Sigmoid colon (tissue), 6 donors: ENCODE measurements at regions not wholly inside any gene's neighbourhood (a gene's known extent, or its start where the extent isn't known, plus 50 kb on each side); places are given as distances from the start of the nearest gene placed in this dataset.
"Not testable (repeated sequence)": the region's sequence is repeated elsewhere in the genome, so short reads cannot be mapped to it uniquely, and the experiment has no call there.

Source experiments
- DNase-seq: peaks from one replicate; pipeline ENCODE4 v3.0.0-alpha.2; 2019
- H3K27ac ChIP-seq, 4 donors: fragments of 200-600 bp; sonication (generic); one replicate each; pipeline ENCODE4 v1.5.1; 2016 to 2019; ENCODE audit warnings: mild to moderate bottlenecking in 1 of 4
- H3K27me3 ChIP-seq, 3 donors: fragments of 200-600 bp; sonication (generic); one replicate each; pipeline ENCODE4 v1.5.1; 2019; ENCODE audit warnings: mild to moderate bottlenecking in 1 of 3
- H3K36me3 ChIP-seq, 4 donors: fragments of 200-600 bp; sonication (generic); one replicate each; pipeline ENCODE4 v1.5.1; 2016 to 2019
- H3K4me1 ChIP-seq, 4 donors: fragments of 200-600 bp; sonication (generic); one replicate each; pipeline ENCODE4 v1.5.1; 2017 to 2019
- H3K4me3 ChIP-seq, 4 donors: fragments of 200-600 bp; sonication (generic); one replicate each; pipeline ENCODE4 v1.5.1; 2017 to 2019; ENCODE audit warnings: mild to moderate bottlenecking in 2 of 4, moderate library complexity in 1 of 4
- H3K9me3 ChIP-seq, 4 donors: fragments of 200-600 bp in 3 of 4; sonication (generic) in 3 of 4; one replicate each; pipeline versions ENCODE4 v1.5.1 to v1.6.1; 2013 to 2019
- CTCF ChIP-seq, 4 experiments: fragments of 450-650 bp in 3 of 4; fragments of 200-600 bp in 1 of 4; IDR thresholded peaks; one replicate each; pipeline ENCODE4 v1.5.1; 2016 to 2019; ENCODE audit warnings: antibody characterized with exemption in 4 of 4, mild to moderate bottlenecking in 3 of 4, moderate library complexity in 2 of 4
- EP300 ChIP-seq, 4 donors: sonication (generic); formaldehyde crosslinking; IDR thresholded peaks; one replicate each; pipeline ENCODE4 v1.6.1; 2017; ENCODE audit warnings: antibody characterized with exemption in 4 of 4
- POLR2A ChIP-seq, 2 donors: fragments of 450-650 bp; IDR thresholded peaks; one replicate each; pipeline ENCODE4 v1.6.1; 2016; ENCODE audit warnings: antibody characterized with exemption in 2 of 2, mild to moderate bottlenecking in 2 of 2, moderate library complexity in 2 of 2
- POLR2AphosphoS5 ChIP-seq, 4 donors: sonication (generic); formaldehyde crosslinking; IDR thresholded peaks; one replicate each; pipeline ENCODE4 v1.6.1; 2017; ENCODE audit warnings: antibody characterized with exemption in 4 of 4
- WGBS, 2 donors: extraction: QIAGEN DNeasy Blood & Tissue Kit; methylation state at CpG; one replicate each; pipeline ENCODE4 v1.1.7; 2013; 5-methylcytosine and 5-hydroxymethylcytosine counted together
- intact Hi-C: fragments of 100-400 bp; cut with DNase I; formaldehyde crosslinking; loops from one replicate; pipeline ENCODE4 v1.15.1; 2023
- donor health status: healthy with polysubstance abuse.
- donor health status: healthy.

- intact Hi-C loops, result loop anchor here (5.0 kb wide), 1 partner anchor 43 kb away; the partner anchor contains the start of gene KALRN
- 80 to 86% methylated on average over 3 of the region's 3 CpGs for WGBS, 2 donors
- not testable (repeated sequence) for DNase-seq, H3K4me1 ChIP-seq, H3K27me3 ChIP-seq, H3K27ac ChIP-seq, H3K36me3 ChIP-seq, H3K4me3 ChIP-seq, H3K9me3 ChIP-seq
Measured at GRCh38 chr3:124075090-124075489, 83.2 kb upstream of the ROPN1 start.

DNA sequence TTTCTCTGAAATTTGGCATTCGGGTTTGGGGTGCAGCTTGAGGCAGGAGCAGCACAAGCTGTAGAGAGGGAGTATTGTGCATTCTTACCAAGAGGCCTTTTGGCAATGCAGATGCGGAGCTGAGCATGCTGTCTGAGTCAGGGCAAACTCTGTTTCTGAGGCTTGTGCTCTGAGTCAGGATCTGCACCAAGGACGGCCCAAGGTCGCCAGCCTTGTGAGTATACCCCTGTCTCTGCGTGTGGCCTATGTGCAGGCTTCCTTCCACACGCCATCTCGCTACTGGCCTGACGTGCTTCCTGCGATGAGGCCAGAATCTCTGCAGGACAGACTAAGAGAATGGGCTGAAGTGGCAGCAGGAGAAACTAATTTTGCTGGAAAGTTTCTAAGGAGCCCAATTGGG lies 83.8 kb upstream of the ROPN1 start:
- H3K9me3 ChIP-seq, result no peaks in the 10 kb centered on the region
- no peak overlapping the region for H3K4me3 ChIP-seq
- no peak for DNase-seq
- H3K27ac ChIP-seq, result no peak overlapping the region
- WGBS, 2 donors, result 94 to 95% methylated on average over 9 of the region's 9 CpGs
- intact Hi-C loops, result loop anchor here (5.0 kb wide), 1 partner anchor 43 kb away; the partner anchor contains the start of gene KALRN
- no peaks in the 10 kb centered on the region for H3K27me3 ChIP-seq
- no peaks in the 10 kb centered on the region for H3K36me3 ChIP-seq
- TF ChIP-seq POLR2A (IDR thresholded peaks at IDR 0.05) (no peak), EP300 (IDR thresholded peaks at IDR 0.05) (no peak), POLR2AphosphoS5 (IDR thresholded peaks at IDR 0.05) (no peak), CTCF (IDR thresholded peaks at IDR 0.05) (no peak)
- no peaks in the 10 kb centered on the region for H3K4me1 ChIP-seq

DNA sequence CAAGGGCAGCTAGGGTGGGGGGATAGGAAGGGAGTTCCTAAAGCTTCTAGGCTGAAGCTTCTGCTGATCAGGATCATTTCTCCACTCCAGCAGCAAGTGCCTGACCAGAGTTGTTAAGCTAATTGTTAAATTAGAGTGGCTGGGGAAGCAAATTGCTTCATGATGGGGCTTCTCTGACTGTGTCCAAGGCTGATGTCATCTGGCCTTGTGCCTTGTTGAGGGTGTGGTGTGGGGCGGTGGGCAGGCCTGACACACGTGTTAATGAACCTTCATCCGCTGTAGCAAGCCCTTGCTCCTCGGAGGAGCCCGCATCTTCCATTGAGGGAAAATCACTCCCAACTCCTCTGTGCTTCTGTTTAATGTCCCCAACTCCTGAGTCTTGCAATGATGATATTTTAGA lies 84.3 kb upstream of the ROPN1 start:
- intact Hi-C loops, result loop anchor here (5.0 kb wide), 1 partner anchor 44 kb away; the partner anchor contains the start of gene KALRN
- Histone ChIP-seq H3K4me3 (no peak overlapping the region), H3K27me3 (no peaks in the 10 kb centered on the region), H3K4me1 (no peaks in the 10 kb centered on the region), H3K9me3 (no peaks in the 10 kb centered on the region), H3K27ac (no peak overlapping the region), H3K36me3 (no peaks in the 10 kb centered on the region)
- no peak for DNase-seq
- 89 to 90% methylated on average over 5 of the region's 5 CpGs for WGBS, 2 donors
- no peak for TF ChIP-seq CTCF (IDR thresholded peaks at IDR 0.05)
- no peak for TF ChIP-seq POLR2A (IDR thresholded peaks at IDR 0.05)

DNA sequence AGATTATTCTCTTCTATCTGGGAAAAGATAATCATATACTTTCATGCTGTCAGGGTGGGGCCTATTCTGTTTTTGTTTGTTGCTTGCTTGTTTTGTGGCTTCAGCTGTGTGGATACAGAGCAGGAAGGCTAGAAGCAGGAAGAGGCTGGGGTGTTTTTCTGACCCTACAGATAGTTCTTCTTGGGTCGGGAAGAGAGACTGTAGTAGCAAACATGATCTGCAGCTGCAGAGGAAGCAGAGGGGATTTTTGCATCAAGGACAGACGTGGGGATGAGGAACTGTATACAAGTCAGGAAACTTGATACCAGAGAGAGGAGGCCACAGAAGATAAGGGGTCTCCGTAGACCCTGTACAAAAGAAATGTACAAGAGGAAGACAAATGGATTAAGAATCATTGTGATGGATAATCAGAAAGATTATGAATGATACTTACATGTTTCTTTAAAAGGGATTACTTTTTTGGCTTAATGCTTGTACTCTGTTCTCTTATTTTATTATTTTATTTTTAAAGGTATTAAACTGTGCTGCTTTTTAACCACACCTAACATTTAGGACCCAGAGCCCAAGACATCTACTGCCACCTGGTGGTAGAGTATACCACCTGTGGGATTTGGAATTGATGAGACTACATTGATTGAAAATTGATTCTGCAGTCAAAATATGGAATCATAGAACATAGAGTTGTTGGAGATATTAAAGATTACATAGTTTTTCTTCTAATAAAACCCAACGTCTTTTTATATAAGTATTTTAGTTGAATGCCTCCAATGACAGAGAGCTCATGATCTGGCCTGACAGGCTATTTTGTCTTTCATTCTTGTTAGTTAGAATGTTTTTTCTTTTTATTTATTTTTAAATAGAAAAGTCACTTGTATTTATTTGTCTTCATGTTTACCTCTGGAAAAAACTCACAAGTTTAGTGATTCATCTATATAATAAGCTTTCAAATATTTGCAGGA lies 87.3 kb upstream of the ROPN1 start:
- H3K27me3 ChIP-seq, result no peaks in the 10 kb centered on the region
- no peak overlapping the region for H3K27ac ChIP-seq
- no peaks in the 10 kb centered on the region for H3K9me3 ChIP-seq
- TF ChIP-seq CTCF (IDR thresholded peaks at IDR 0.05), result peak in 3 of 4 experiments; percentile 37 to 68 (median 63)
- TF ChIP-seq EP300 (IDR thresholded peaks at IDR 0.05), result no peak
- WGBS, 2 donors, result 29 to 38% methylated on average over 4 of the region's 4 CpGs
- no peak overlapping the region for H3K4me3 ChIP-seq
- intact Hi-C loops, result loop anchor here (5.0 kb wide), 1 partner anchor 47 kb away; the partner anchor contains the start of gene KALRN
- H3K36me3 ChIP-seq, result no peaks in the 10 kb centered on the region
- no peak for DNase-seq
- H3K4me1 ChIP-seq, result no peaks in the 10 kb centered on the region

DNA sequence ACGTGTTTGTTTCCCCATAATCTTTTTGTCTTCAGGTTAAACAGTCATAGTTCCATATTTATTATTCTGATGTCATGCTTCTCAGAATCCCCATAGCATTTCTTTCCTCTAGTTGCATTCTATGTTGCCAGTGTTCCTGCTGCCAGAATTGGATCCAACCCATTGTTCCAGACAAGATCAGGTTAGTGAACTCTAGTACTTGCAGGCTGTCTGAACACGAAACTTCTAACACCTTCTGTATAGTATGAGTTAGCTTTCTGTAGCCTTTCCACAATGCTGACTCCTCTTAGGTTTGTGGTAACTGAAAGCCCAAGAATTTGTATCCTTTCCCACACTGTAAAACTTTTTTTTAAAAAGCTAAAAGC lies 88.0 kb upstream of the ROPN1 start:
- Histone ChIP-seq H3K4me3 (no peak overlapping the region), H3K9me3 (no peaks in the 10 kb centered on the region), H3K36me3 (no peaks in the 10 kb centered on the region), H3K27me3 (no peaks in the 10 kb centered on the region), H3K27ac (no peak overlapping the region), H3K4me1 (no peaks in the 10 kb centered on the region)
- intact Hi-C loops, result loop anchor here (2.0 to 5.0 kb wide), 3 partner anchors 48 to 387 kb away; partner anchors contain the start of gene KALRN
- TF ChIP-seq POLR2A (IDR thresholded peaks at IDR 0.05) (no peak), CTCF (IDR thresholded peaks at IDR 0.05) (no peak), EP300 (IDR thresholded peaks at IDR 0.05) (no peak), POLR2AphosphoS5 (IDR thresholded peaks at IDR 0.05) (no peak)
- DNase-seq, result no peak
- WGBS, 2 donors, result 91 to 92% methylated on average over 2 of the region's 2 CpGs
